HepG2 (cell line): ENCODE measurements at regions not wholly inside any gene's neighbourhood (a gene's known extent, or its start where the extent isn't known, plus 50 kb on each side); places are given as distances from the start of the nearest gene placed in this dataset.

Source experiments
- ATAC-seq: fragments of 200-7000 bp; cut with Tn5 transposase; 3 replicates; pipeline ENCODE4 v1.9.1; 2020; ENCODE audit warnings: mild to moderate bottlenecking, moderate library complexity
- BruUV-seq: library from RNA; stranded (reverse); fragments of 400-500 nt; replicated peaks from 2 replicates; lab custom pipeline; 2021; lab: Mats Ljungman, UMichigan
- CTCF ChIA-PET: fragments of 300-600 bp; formaldehyde crosslinking; extraction: SDS; loops from one replicate; lab custom pipeline; 2021; ENCODE audit warnings: low total read pairs, inconsistent platforms, low intra/inter-chr PET ratio; lab: Yijun Ruan, JAX
- POLR2A ChIA-PET: fragments of 350-600 bp; sonication (Branson Sonifier 250); formaldehyde crosslinking; loops from one replicate; lab custom pipeline; 2020; ENCODE audit warnings: antibody characterized with exemption, inconsistent platforms; lab: Yijun Ruan, JAX
- DNase-seq: peaks from one replicate; pipeline ENCODE4 v3.0.0-alpha.2; 2015; ENCODE audit warnings: low spot score
- FAIRE-seq: peaks from 3 replicates; lab custom pipeline; 2011; peaks lifted over from hg19 to GRCh38; lab: Jason Lieb, UNC
- H2AFZ ChIP-seq: one replicate; pipeline ENCODE4 v1.6.1; 2011; ENCODE audit warnings: low read length, inconsistent platforms
- H3K27ac ChIP-seq: fragments of 300-600 bp; 3 replicates; pipeline ENCODE4 v1.8.0; 2011; ENCODE audit warnings: mixed run types, mild to moderate bottlenecking, mixed read lengths, low read length, inconsistent platforms; ENCODE audit not compliant: insufficient read depth; ENCODE audit errors: extremely low read length
- H3K27me3 ChIP-seq, 2 experiments: fragments of 200-600 bp in 1 of 2; 2 replicates in 1 of 2; 3 replicates in 1 of 2; pipeline versions ENCODE4 v1.6.0 to v1.8.0; 2011; ENCODE audit warnings: low read length in 2 of 2, mild to moderate bottlenecking in 2 of 2, moderate library complexity in 2 of 2, inconsistent platforms in 1 of 2; ENCODE audit not compliant: insufficient read depth in 2 of 2, control insufficient read depth in 1 of 2
- H3K36me3 ChIP-seq, 2 experiments: fragments of 200-600 bp in 1 of 2; replicated peaks in 1 of 2; 2 replicates in 1 of 2; 3 replicates in 1 of 2; pipeline versions ENCODE4 v1.5.1 to v1.8.0; 2011; ENCODE audit warnings: low read length in 2 of 2, inconsistent platforms in 1 of 2; ENCODE audit not compliant: insufficient read depth in 2 of 2, control insufficient read depth in 1 of 2
- H3K4me1 ChIP-seq: 2 replicates; pipeline ENCODE4 v1.5.1; 2012; ENCODE audit warnings: low read length, inconsistent platforms; ENCODE audit not compliant: insufficient read depth
- H3K4me2 ChIP-seq: 2 replicates; pipeline ENCODE4 v1.6.0; 2011; ENCODE audit warnings: low read depth, low read length, inconsistent platforms
- H3K4me3 ChIP-seq, 3 experiments: fragments of 200-600 bp in 1 of 3; sonication (generic), shearing (Covaris generic) in 1 of 3; replicated peaks in 1 of 3; 2 replicates each; pipeline ENCODE4 v1.5.1; 2011 to 2016; ENCODE audit warnings: low read length in 3 of 3, inconsistent platforms in 2 of 3, low read depth in 2 of 3, mild to moderate bottlenecking in 2 of 3, control low read depth in 1 of 3, mixed read lengths in 1 of 3; ENCODE audit not compliant: insufficient read depth in 1 of 3
- H3K79me2 ChIP-seq: one replicate; pipeline ENCODE4 v1.6.1; 2011; ENCODE audit warnings: low read length, inconsistent platforms; ENCODE audit not compliant: insufficient read depth
- H3K9ac ChIP-seq: 2 replicates; pipeline ENCODE4 v1.6.0; 2011; ENCODE audit warnings: mild to moderate bottlenecking, low read depth, low read length, inconsistent platforms; ENCODE audit not compliant: insufficient read depth
- H3K9me3 ChIP-seq: 2 replicates; pipeline ENCODE4 v1.5.1; 2012; ENCODE audit warnings: mild to moderate bottlenecking, low read length
- H4K20me1 ChIP-seq: 2 replicates; pipeline ENCODE4 v1.6.0; 2011; ENCODE audit warnings: inconsistent platforms, mild to moderate bottlenecking, low read length, moderate library complexity; ENCODE audit not compliant: insufficient read depth
- ATRX ChIP-seq: sonication (generic); formaldehyde crosslinking; IDR thresholded peaks from 2 replicates; pipeline ENCODE4 v1.4.0; 2020; ENCODE audit warnings: missing genetic modification reagents, borderline replicate concordance
- FOXA1 ChIP-seq, 2 experiments: fragments of 450-650 bp in 1 of 2; sonication (generic) in 1 of 2; formaldehyde crosslinking in 1 of 2; IDR thresholded peaks; 2 replicates each; pipeline versions ENCODE4 v1.4.0 to v1.6.1; 2016 to 2020; ENCODE audit warnings: missing genetic modification reagents in 1 of 2
- JUND ChIP-seq: sonication (generic); formaldehyde crosslinking; IDR thresholded peaks from 2 replicates; pipeline ENCODE4 v1.8.0; 2022; ENCODE audit warnings: mild to moderate bottlenecking, missing genetic modification reagents
- KDM2A ChIP-seq: sonication (generic); formaldehyde crosslinking; IDR thresholded peaks from 2 replicates; pipeline ENCODE4 v1.4.0; 2020; ENCODE audit warnings: low read depth, missing genetic modification reagents, borderline replicate concordance
- LCORL ChIP-seq, 2 experiments: fragments of 450-650 bp in 1 of 2; sonication (generic) in 1 of 2; formaldehyde crosslinking in 1 of 2; IDR thresholded peaks; 2 replicates each; pipeline versions ENCODE4 v1.5.0 to v1.6.1; 2017 to 2020; ENCODE audit warnings: antibody characterized with exemption in 1 of 2, missing genetic modification reagents in 1 of 2
- MYC ChIP-seq: sonication (generic); formaldehyde crosslinking; IDR thresholded peaks from 2 replicates; pipeline ENCODE4 v1.9.0; 2021; ENCODE audit warnings: missing genetic modification reagents, borderline replicate concordance
- NFRKB ChIP-seq: fragments of 450-650 bp; IDR thresholded peaks from 2 replicates; pipeline ENCODE4 v1.6.1; 2017
- PAX8 ChIP-seq: sonication (generic); formaldehyde crosslinking; IDR thresholded peaks from 2 replicates; pipeline ENCODE4 v1.8.0; 2022; ENCODE audit warnings: mild to moderate bottlenecking, missing genetic modification reagents, borderline replicate concordance
- PHF20 ChIP-seq: sonication (generic); formaldehyde crosslinking; IDR thresholded peaks from 2 replicates; pipeline ENCODE4 v1.5.0; 2020; ENCODE audit warnings: mild to moderate bottlenecking, missing genetic modification reagents
- PITX1 ChIP-seq: sonication (generic); formaldehyde crosslinking; IDR thresholded peaks from 2 replicates; pipeline ENCODE4 v1.5.1; 2020; ENCODE audit warnings: mild to moderate bottlenecking, missing genetic modification reagents
- TRIM24 ChIP-seq: sonication (generic); formaldehyde crosslinking; IDR thresholded peaks from 2 replicates; pipeline ENCODE4 v1.8.0; 2022; ENCODE audit warnings: mild to moderate bottlenecking, missing genetic modification reagents
- ZSCAN20 ChIP-seq: sonication (generic); formaldehyde crosslinking; IDR thresholded peaks from 2 replicates; pipeline ENCODE4 v1.4.0; 2020; ENCODE audit warnings: missing genetic modification reagents, mild to moderate bottlenecking, borderline replicate concordance
- ZSCAN21 ChIP-seq: sonication (generic); formaldehyde crosslinking; IDR thresholded peaks from 2 replicates; pipeline ENCODE4 v1.8.0; 2022; ENCODE audit warnings: mild to moderate bottlenecking, missing genetic modification reagents, moderate library complexity, borderline replicate concordance
- WGBS: methylation state at CpG from one replicate; pipeline ENCODE4 v1.1.6; 2017; ENCODE audit warnings: low lambda C conversion rate; 5-methylcytosine and 5-hydroxymethylcytosine counted together
- in situ Hi-C: cut with HindIII; loops from 2 replicates; pipeline ENCODE4 v1.10.0; 2017; ENCODE audit warnings: low pct_unique_long_range_greater_than_20kb; ENCODE audit not compliant: extremely low pct_ligation_motif_present
- intact Hi-C: fragments of 100-400 bp; cut with micrococcal nuclease; formaldehyde crosslinking; loops from one replicate; pipeline ENCODE4 v1.10.0; 2022; ENCODE audit not compliant: unreplicated experiment
- TF ChIP-seq, protein P1 (sequence below): IDR thresholded peaks from 2 replicates; pipeline ENCODE4 v1.6.1; 2016; ENCODE audit warnings: low read depth, borderline replicate concordance
- TF ChIP-seq, protein P2 (sequence below): sonication (generic); formaldehyde crosslinking; IDR thresholded peaks from 2 replicates; pipeline ENCODE4 v1.8.0; 2022; ENCODE audit warnings: mild to moderate bottlenecking, missing genetic modification reagents

DNA sequence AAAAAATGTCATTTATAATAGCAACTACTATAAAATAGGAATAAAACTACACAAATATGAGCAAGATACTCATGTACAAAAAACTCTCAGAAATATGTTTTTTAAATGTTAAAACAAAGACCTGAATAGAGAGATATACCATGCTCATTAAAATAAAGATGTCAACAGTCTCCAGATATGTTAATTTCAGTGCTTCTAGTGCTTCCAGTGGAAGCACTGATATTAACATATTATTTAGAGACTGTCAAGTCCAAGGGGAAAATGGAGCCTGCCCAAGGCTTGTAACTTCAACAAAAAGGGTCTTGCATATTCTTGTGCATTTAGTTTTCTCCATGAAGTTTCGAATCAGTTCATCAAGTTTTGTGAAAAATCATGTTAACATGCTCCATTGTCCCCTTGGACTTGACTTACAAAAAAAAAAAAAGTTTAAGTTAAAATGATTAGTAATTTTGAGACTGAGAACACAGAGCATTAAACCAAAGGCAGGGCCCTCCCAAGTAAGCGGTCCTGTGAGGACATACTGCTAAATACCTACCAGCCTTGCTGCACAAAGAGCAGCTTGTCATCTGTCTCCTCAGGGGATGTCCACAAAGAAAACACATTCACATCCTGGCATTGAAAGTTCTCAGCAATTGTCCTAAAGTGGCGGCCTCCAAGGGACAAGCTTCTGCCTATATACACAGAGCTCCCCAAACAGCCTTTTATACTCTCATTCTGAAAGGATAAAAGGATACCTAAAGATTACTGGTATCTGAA is 501.9 kb upstream of the CHAC2 start:
- peaks cover 0 to 1% of the 10 kb centered on the region in 2 experiments; a peak in 1 of 5 replicates for H3K27me3 ChIP-seq
- no peak overlapping the region for H3K9ac ChIP-seq
- WGBS = 2% methylated on average over 3 of the region's 3 CpGs
- H3K27ac ChIP-seq = no peak overlapping the region
- H3K9me3 ChIP-seq = no peaks in the 10 kb centered on the region
- H4K20me1 ChIP-seq = no peaks in the 10 kb centered on the region
- ChIA-PET POLR2A (no interaction called here), CTCF (no interaction called here)
- no TSS peak for BruUV-seq
- no peak for DNase-seq
- no peak overlapping the region for H3K4me3 ChIP-seq
- no peaks in the 10 kb centered on the region for H3K79me2 ChIP-seq
- H3K4me2 ChIP-seq = no peak overlapping the region
- in situ Hi-C loops (no loop called here), intact Hi-C loops (loop anchor here (1.0 kb wide), 1 partner anchor 22 kb away; no protein-coding TSS in a partner anchor)
- H3K4me1 ChIP-seq = no peaks in the 10 kb centered on the region
- H3K36me3 ChIP-seq = no peaks in the 10 kb centered on the region
- no peak overlapping the region for H2AFZ ChIP-seq
- no peak for FAIRE-seq
- no peak for ATAC-seq
- TF ChIP-seq, protein P1, sequence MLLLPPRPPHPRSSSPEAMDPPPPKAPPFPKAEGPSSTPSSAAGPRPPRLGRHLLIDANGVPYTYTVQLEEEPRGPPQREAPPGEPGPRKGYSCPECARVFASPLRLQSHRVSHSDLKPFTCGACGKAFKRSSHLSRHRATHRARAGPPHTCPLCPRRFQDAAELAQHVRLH (CRISPR knock-in tag) = no peak
- TF ChIP-seq ATRX (CRISPR knock-in tag) (no peak), TRIM24 (CRISPR knock-in tag) (no peak), FOXA1 (IDR thresholded peaks at IDR 0.05) (no peak), FOXA1 (CRISPR knock-in tag; IDR thresholded peaks at IDR 0.05) (no peak), PHF20 (no peak), LCORL (IDR thresholded peaks at IDR 0.05) (no peak), LCORL (CRISPR knock-in tag; IDR thresholded peaks at IDR 0.05) (no peak), NFRKB (no peak)

DNA sequence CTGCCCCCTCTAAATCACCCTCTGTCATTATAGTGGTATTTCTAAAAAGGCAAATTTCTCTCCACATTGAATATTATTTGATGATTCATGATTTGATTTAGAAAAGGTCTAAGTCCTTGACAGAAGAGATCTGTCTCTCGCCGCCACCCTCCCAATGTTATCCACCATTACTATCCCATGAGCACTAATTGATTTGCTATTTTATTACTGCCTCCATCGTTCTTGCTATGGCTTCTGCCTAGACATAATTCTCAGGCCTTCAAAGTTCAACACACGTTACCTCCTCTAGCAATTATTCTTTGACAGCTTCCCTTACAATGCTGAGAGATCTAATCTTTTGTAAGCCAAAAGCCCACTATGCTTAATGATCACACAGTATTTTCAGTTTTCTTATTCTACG is 507.0 kb upstream of the CHAC2 start:
- no peak overlapping the region for H3K4me2 ChIP-seq
- TF ChIP-seq ZSCAN21 (CRISPR knock-in tag) (no peak), MYC (CRISPR knock-in tag) (no peak), TRIM24 (CRISPR knock-in tag) (no peak), PAX8 (CRISPR knock-in tag) (no peak), KDM2A (no peak), ZSCAN20 (CRISPR knock-in tag) (no peak), JUND (CRISPR knock-in tag) (no peak), PITX1 (CRISPR knock-in tag) (no peak)
- TF ChIP-seq, protein P2, sequence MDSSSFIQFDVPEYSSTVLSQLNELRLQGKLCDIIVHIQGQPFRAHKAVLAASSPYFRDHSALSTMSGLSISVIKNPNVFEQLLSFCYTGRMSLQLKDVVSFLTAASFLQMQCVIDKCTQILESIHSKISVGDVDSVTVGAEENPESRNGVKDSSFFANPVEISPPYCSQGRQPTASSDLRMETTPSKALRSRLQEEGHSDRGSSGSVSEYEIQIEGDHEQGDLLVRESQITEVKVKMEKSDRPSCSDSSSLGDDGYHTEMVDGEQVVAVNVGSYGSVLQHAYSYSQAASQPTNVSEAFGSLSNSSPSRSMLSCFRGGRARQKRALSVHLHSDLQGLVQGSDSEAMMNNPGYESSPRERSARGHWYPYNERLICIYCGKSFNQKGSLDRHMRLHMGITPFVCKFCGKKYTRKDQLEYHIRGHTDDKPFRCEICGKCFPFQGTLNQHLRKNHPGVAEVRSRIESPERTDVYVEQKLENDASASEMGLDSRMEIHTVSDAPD (CRISPR knock-in tag) = no peak

More for the DNA sequence above, 507.0 kb upstream of the CHAC2 start:
- ATAC-seq = no peak
- BruUV-seq = no TSS peak
- H3K79me2 ChIP-seq = no peaks in the 10 kb centered on the region
- peaks cover 0 to 1% of the 10 kb centered on the region in 2 experiments; a peak in 1 of 5 replicates for H3K27me3 ChIP-seq
- no peak overlapping the region for H3K4me3 ChIP-seq
- no peak for FAIRE-seq
- H4K20me1 ChIP-seq = no peaks in the 10 kb centered on the region
- ChIA-PET CTCF (no interaction called here), POLR2A (no interaction called here)
- intact Hi-C loops (no loop called here), in situ Hi-C loops (no loop called here)
- DNase-seq = no peak
- H3K27ac ChIP-seq = no peak overlapping the region
- H2AFZ ChIP-seq = no peak overlapping the region
- H3K9me3 ChIP-seq = no peaks in the 10 kb centered on the region
- no peaks in the 10 kb centered on the region for H3K36me3 ChIP-seq
- no peaks in the 10 kb centered on the region for H3K4me1 ChIP-seq
- no peak overlapping the region for H3K9ac ChIP-seq
- WGBS = 4% methylated on average over 5 of the region's 5 CpGs
